Bronchial epithelial cell (primary cell): ENCODE measurements at regions not wholly inside any gene's neighbourhood (a gene's known extent, or its start where the extent isn't known, plus 50 kb on each side); places are given as distances from the start of the nearest gene placed in this dataset.
A peak's percentile ranks its signal among the peaks of the same experiment; 100 is the strongest.

ENCODE experiments used
- DNase-seq: peaks from one replicate; pipeline ENCODE4 v3.0.0-alpha.2; 2010; ENCODE audit warnings: low read depth
- FAIRE-seq: peaks from 2 replicates; lab custom pipeline; 2011; peaks lifted over from hg19 to GRCh38; lab: Jason Lieb, UNC
- H3K27me3 ChIP-seq: 2 replicates; pipeline ENCODE4 v1.5.1; 2011; ENCODE audit warnings: low read length; ENCODE audit not compliant: control insufficient read depth, insufficient read depth
- H3K36me3 ChIP-seq: 2 replicates; pipeline ENCODE4 v1.5.1; 2011; ENCODE audit warnings: low read length; ENCODE audit not compliant: control insufficient read depth, insufficient read depth
- H3K4me3 ChIP-seq: 2 replicates; pipeline ENCODE4 v1.5.1; 2011; ENCODE audit warnings: mild to moderate bottlenecking, low read depth, low read length, control low read depth
- TF ChIP-seq, protein P1 (sequence below): IDR thresholded peaks from 2 replicates; pipeline ENCODE4 v1.5.1; 2011; ENCODE audit warnings: mild to moderate bottlenecking, moderate library complexity, low read length, control low read depth, inconsistent platforms; ENCODE audit not compliant: insufficient read depth, severe bottlenecking

DNA sequence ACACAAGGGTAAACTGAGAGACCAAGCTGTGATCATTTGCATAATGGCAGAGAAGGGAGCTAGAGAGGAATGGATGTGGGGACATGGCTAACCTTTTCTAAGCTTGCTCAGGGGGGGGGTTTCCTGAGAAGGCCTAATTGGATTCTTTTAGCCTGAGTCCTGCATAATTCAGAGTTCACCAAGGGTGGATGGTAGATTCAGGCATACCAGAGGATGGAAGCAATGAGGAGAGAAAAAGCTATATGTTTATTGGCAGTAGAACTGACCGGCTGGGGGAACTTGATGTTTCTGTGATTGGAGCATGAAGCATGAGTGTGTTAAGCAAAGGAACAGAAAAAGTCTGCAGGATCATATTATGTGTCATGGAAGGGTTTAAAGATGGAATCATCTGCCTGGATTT lies 65.9 kb upstream of the KLF12 start:
- H3K4me3 ChIP-seq, result no peak overlapping the region
- H3K27me3 ChIP-seq, result no peaks in the 10 kb centered on the region
- no peaks in the 10 kb centered on the region for H3K36me3 ChIP-seq
- DNase-seq, result no peak
- FAIRE-seq, result no peak
- TF ChIP-seq, protein P1, sequence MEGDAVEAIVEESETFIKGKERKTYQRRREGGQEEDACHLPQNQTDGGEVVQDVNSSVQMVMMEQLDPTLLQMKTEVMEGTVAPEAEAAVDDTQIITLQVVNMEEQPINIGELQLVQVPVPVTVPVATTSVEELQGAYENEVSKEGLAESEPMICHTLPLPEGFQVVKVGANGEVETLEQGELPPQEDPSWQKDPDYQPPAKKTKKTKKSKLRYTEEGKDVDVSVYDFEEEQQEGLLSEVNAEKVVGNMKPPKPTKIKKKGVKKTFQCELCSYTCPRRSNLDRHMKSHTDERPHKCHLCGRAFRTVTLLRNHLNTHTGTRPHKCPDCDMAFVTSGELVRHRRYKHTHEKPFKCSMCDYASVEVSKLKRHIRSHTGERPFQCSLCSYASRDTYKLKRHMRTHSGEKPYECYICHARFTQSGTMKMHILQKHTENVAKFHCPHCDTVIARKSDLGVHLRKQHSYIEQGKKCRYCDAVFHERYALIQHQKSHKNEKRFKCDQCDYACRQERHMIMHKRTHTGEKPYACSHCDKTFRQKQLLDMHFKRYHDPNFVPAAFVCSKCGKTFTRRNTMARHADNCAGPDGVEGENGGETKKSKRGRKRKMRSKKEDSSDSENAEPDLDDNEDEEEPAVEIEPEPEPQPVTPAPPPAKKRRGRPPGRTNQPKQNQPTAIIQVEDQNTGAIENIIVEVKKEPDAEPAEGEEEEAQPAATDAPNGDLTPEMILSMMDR, result no peak

DNA sequence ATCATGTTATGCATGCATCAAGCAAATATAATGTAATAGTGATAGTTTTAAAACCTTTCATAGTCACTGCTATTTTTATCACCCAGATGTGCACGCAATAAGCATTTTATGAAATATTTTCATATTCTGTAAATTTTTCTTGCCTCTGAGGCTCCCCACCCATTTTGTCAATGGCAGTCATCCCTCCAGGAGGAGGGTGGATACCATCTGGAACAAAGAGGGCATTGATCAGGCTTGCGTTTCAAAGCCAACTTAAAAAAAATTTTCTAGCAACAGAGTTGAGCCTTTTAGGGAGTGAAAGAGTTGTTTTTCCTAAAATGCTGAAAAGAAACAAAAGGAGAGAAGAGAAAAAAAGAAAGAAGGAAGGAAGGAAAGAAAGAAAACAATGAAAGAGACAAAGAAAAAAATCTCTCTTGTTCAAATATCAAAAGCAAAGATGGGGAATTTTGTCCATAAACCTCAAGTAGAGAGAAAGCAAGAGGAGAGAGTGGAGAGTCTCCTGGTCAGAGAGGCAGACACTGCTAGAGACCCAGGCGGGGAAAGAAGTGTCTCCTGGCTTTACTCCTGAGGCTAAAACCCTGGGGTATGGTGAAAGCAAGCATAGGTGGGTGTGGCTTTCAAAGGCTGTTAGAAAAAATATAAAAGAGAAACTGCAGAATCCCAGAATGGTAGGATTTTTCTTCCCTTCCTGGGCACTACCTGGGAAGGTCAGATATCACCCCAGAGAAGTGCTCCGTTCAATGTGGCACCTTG lies 63.6 kb upstream of the KLF12 start:
- DNase-seq, result no peak
- no peak for FAIRE-seq
- Histone ChIP-seq H3K36me3 (no peaks in the 10 kb centered on the region), H3K4me3 (no peak overlapping the region), H3K27me3 (no peaks in the 10 kb centered on the region)
- TF ChIP-seq, protein P1, result no peak

DNA sequence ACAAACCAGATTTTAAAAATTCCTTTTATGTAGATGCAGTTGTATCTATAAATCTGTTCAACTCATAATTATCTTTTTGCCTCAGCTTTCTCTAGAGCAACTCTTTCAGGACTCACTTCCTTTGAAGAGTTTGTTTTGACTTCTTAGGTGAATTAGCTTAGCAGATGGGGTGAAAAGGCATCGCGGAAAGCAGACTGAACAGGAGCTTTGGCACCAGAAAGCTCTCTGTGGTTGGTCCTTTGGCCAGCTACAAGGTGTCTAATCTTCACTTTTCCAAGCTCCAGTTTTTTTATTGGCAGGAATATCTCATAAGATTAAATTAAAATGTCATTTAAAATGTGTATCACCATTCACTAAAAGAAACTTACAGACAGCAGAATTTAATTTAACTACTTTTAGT lies 60.6 kb upstream of the KLF12 start:
- H3K4me3 ChIP-seq, result no peak overlapping the region
- H3K27me3 ChIP-seq, result no peaks in the 10 kb centered on the region
- DNase-seq (no peak), FAIRE-seq (no peak)
- TF ChIP-seq, protein P1, result no peak
- no peaks in the 10 kb centered on the region for H3K36me3 ChIP-seq

DNA sequence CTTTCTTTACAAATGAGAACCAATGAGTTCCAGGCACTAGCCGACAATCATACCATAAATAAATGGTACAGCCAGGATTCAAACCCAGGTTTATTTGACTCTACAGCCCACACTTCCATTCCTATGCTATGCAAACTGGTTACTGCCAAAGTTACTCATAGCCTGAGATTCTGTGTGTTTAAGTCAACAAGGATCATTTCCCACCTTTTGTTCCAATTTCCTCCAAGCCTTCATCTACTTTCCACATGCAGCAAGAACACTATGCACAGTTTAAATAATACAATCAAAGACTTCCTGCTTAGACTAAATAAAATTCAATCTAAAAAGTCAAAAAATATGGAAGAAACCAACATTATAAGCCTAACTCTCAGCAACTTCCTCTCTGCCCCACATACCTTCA lies 59.2 kb upstream of the KLF12 start:
- Histone ChIP-seq H3K36me3 (no peaks in the 10 kb centered on the region), H3K4me3 (no peak overlapping the region), H3K27me3 (no peaks in the 10 kb centered on the region)
- FAIRE-seq (no peak), DNase-seq (peak; percentile 30)
- TF ChIP-seq, protein P1, result no peak

DNA sequence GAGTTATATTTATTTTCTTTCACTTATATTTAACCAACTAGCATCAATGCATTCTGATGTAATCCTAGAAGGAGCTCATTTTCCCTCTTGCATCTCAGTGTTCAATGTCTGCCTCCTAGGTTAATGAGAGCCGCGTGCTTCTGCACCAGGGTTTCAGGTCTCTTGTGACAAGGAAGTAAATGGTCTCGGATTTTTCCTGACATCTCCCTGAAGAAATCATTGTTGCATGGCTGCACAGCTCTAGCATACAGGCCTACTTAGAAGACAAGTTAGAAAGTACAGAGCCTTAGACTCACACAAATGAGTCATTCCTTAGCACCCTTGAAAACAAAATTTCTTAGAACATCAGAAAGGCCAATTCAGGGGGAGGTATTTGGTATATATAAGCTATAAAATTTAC lies 57.2 kb upstream of the KLF12 start:
- TF ChIP-seq, protein P1, result no peak
- peak; percentile 14 for DNase-seq
- no peaks in the 10 kb centered on the region for H3K27me3 ChIP-seq
- no peaks in the 10 kb centered on the region for H3K36me3 ChIP-seq
- H3K4me3 ChIP-seq, result no peak overlapping the region
- FAIRE-seq, result no peak

DNA sequence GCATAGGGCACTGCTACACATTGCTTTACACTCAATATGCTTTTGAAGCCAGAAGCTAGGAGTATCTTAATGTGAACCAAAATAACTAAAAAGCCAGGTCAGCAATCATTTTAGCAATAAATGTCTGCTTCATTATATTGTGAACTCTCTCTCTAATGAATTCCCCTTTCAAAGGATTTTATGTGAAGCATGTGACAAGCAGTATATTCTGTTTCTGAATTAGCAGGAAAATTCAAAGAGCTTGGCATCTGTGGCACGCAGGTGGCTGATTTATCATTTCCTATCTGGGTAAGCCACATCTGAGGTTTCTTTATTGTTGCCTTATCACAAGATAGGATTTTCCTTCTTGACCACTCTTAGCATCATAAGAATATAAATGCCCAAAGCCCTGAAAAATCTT lies 56.8 kb upstream of the KLF12 start:
- DNase-seq (no peak), FAIRE-seq (no peak)
- TF ChIP-seq, protein P1, result no peak
- no peaks in the 10 kb centered on the region for H3K36me3 ChIP-seq
- no peak overlapping the region for H3K4me3 ChIP-seq
- no peaks in the 10 kb centered on the region for H3K27me3 ChIP-seq
